Pancreas (tissue), 10 donors: ENCODE measurements at regions not wholly inside any gene's neighbourhood (a gene's known extent, or its start where the extent isn't known, plus 50 kb on each side); places are given as distances from the start of the nearest gene placed in this dataset.
"Not testable (repeated sequence)": the region's sequence is repeated elsewhere in the genome, so short reads cannot be mapped to it uniquely, and the experiment has no call there.

Experiments
- ATAC-seq, 4 donors: fragments of 200-7000 bp; cut with Tn5 transposase; one replicate each; pipeline versions ENCODE4 v1.8.0 to v1.9.1; 2020; ENCODE audit warnings: mild to moderate bottlenecking in 4 of 4, moderate library complexity in 4 of 4
- DNase-seq, 6 donors: peaks; one replicate each; pipeline ENCODE4 v3.0.0-alpha.2; 2020
- FAIRE-seq: peaks from 2 replicates; lab custom pipeline; 2012; peaks lifted over from hg19 to GRCh38; lab: Jason Lieb, UNC
- H3K27ac ChIP-seq, 4 donors: fragments of 200-600 bp; sonication (generic); 1 replicate in 3 of 4; 2 replicates in 1 of 4; pipeline versions ENCODE4 v1.5.0 to v1.8.0; 2020
- H3K27me3 ChIP-seq, 4 donors: fragments of 200-600 bp; one replicate each; pipeline ENCODE4 v1.8.0; 2021
- H3K36me3 ChIP-seq, 3 donors: fragments of 200-600 bp; sonication (generic) in 1 of 3; one replicate each; pipeline versions ENCODE4 v1.5.0 to v1.8.0; 2020 to 2021
- H3K4me1 ChIP-seq, 3 donors: fragments of 200-600 bp; one replicate each; pipeline ENCODE4 v1.8.0; 2021
- H3K4me3 ChIP-seq, 4 donors: fragments of 200-600 bp; sonication (generic) in 2 of 4; one replicate each; pipeline versions ENCODE4 v1.5.0 to v1.8.0; 2020 to 2021
- H3K9me3 ChIP-seq, 4 donors: fragments of 200-600 bp; one replicate each; pipeline ENCODE4 v1.8.0; 2021
- WGBS, 2 donors: extraction: QIAGEN DNeasy Blood & Tissue Kit; methylation state at CpG; one replicate each; pipeline ENCODE4 v1.1.7; 2013; 5-methylcytosine and 5-hydroxymethylcytosine counted together
- intact Hi-C, 3 donors: fragments of 100-400 bp; cut with DNase I; formaldehyde crosslinking; loops; one replicate each; pipeline versions ENCODE4 v1.11.1 to v1.14.2; 2022
- TF ChIP-seq, protein P1 (sequence below), 4 donors: fragments of 200-600 bp; sonication (generic) in 3 of 4; IDR thresholded peaks; one replicate each; pipeline versions ENCODE4 v1.5.0 to v1.8.0; 2021; ENCODE audit warnings: antibody characterized with exemption in 4 of 4
- donor health status: healthy with polysubstance abuse.
- donor health status: DM: no; HTN: no; CAD: no; lungs with moderate emphysema.
- donor health status: DM: no; HTN: no; CAD: no.
- donor health status: control.
- donor health status: control.
- donor health status: Bipolar disorder and iron deficiency.
- donor health status: DM: yes; HTN: yes; CAD: no.
- donor health status: DM: no; HTN: no; CAD: no.
- donor health status: DM: no; HTN: no; CAD: no.
- donor health status: DM: yes; HTN: yes; CAD: no.

DNA sequence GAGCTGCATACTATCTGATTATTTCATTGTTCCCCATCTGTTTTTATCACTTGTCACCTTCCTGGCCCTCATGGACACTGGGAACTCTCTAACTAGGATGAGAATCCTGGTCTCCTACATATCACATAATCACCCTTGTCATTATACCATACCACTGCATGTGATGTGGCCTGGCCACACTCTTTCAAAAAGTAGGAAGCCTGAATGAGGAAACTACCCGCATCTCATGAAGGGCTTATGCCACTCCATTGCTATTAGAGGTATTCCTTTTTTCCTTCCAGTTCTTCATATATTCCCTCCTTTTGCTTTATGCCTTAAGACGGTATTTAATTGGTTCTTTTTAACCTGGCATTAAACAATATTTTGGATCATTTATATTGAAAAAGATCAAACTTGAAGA is 1341.4 kb upstream of the NUDT12 start:
- Histone ChIP-seq H3K36me3 (no peaks in the 10 kb centered on the region), H3K4me3 (no peak overlapping the region), H3K4me1 (no peaks in the 10 kb centered on the region), H3K27me3 (no peaks in the 10 kb centered on the region), H3K9me3 (no peaks in the 10 kb centered on the region), H3K27ac (no peak overlapping the region)
- TF ChIP-seq, protein P1, sequence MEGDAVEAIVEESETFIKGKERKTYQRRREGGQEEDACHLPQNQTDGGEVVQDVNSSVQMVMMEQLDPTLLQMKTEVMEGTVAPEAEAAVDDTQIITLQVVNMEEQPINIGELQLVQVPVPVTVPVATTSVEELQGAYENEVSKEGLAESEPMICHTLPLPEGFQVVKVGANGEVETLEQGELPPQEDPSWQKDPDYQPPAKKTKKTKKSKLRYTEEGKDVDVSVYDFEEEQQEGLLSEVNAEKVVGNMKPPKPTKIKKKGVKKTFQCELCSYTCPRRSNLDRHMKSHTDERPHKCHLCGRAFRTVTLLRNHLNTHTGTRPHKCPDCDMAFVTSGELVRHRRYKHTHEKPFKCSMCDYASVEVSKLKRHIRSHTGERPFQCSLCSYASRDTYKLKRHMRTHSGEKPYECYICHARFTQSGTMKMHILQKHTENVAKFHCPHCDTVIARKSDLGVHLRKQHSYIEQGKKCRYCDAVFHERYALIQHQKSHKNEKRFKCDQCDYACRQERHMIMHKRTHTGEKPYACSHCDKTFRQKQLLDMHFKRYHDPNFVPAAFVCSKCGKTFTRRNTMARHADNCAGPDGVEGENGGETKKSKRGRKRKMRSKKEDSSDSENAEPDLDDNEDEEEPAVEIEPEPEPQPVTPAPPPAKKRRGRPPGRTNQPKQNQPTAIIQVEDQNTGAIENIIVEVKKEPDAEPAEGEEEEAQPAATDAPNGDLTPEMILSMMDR (IDR thresholded peaks at IDR 0.05): no peak
- intact Hi-C loops: no loop called here
- FAIRE-seq (no peak), ATAC-seq (no peak), DNase-seq (no peak)
- 84 to 90% methylated on average over 2 of the region's 2 CpGs for WGBS, 2 donors

DNA sequence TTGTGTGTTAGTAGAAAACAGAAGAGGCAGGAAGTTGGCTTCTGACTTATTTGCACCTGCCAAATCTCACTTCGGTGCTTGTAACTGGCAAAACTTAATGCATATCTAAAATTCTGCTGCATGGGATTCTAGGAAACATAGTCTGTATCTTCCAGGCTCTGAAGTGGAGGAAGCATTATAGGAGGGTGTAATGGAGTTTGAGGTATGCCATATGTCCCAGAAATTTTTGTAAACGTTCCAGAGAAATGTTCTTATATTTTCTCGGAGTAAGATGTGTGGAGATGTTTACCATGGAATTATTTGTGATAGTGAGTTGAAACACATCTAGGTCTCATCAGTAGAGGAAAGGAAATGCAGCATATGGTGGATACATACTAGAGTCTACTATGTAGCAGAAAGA is 1329.0 kb upstream of the NUDT12 start:
- 35 to 48% methylated on average over 3 of the region's 3 CpGs for WGBS, 2 donors
- intact Hi-C loops: no loop called here
- no peak for FAIRE-seq
- no peak for ATAC-seq
- no peaks in the 10 kb centered on the region for H3K36me3 ChIP-seq
- TF ChIP-seq, protein P1 (IDR thresholded peaks at IDR 0.05): no peak
- H3K27me3 ChIP-seq: no peaks in the 10 kb centered on the region
- H3K27ac ChIP-seq: no peak overlapping the region
- H3K4me1 ChIP-seq: no peaks in the 10 kb centered on the region
- H3K4me3 ChIP-seq: no peak overlapping the region
- no peak for DNase-seq
- H3K9me3 ChIP-seq: no peaks in the 10 kb centered on the region

DNA sequence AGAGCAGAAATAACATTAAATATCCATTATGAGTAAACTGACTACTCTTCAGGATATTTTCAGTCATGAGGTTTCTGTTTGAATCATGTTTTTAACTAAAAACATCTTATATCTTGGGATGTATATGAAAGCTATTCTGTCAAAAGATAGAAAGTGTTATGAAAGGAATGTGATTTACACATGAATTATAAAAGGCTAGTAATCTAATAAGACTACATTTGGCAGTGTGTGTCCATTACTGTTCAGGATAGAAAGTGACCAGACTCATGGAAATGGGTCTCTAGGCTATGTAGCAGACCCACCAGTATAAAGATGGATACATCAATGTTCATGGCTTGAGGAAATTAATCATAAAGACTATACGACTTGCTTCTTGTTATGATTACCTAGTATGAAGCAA is 1328.2 kb upstream of the NUDT12 start:
- intact Hi-C loops: no loop called here
- ATAC-seq: no peak
- Histone ChIP-seq H3K4me3 (no peak overlapping the region), H3K27me3 (no peaks in the 10 kb centered on the region), H3K4me1 (no peaks in the 10 kb centered on the region), H3K36me3 (no peaks in the 10 kb centered on the region), H3K9me3 (no peaks in the 10 kb centered on the region), H3K27ac (no peak overlapping the region)
- DNase-seq: no peak
- FAIRE-seq: no peak
- 18 to 58% methylated on average over 1 of the region's 1 CpG for WGBS, 2 donors
- TF ChIP-seq, protein P1 (IDR thresholded peaks at IDR 0.05): no peak

DNA sequence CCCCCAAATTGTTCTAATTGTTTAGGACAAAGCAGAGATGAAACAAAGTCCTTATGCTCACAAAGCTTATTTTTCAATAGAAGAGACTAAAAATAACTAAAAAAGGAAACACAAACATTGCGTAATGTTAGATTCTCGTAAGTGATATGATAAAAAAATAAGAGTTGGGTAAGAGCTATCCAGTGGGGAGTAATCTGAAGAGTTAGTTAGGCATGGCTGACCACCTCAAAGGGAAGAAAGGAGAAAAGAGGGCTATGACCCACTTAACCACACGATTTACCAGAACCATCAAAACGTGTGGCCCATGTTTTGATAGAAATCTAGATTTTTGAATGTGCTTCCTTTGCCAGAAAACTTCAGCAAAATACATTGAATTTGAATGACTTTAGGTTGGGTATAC is 1296.8 kb upstream of the NUDT12 start:
- Histone ChIP-seq H3K4me1 (no peaks in the 10 kb centered on the region), H3K27me3 (no peaks in the 10 kb centered on the region), H3K36me3 (no peaks in the 10 kb centered on the region), H3K4me3 (no peak overlapping the region), H3K27ac (no peak overlapping the region), H3K9me3 (no peaks in the 10 kb centered on the region)
- TF ChIP-seq, protein P1 (IDR thresholded peaks at IDR 0.05): no peak
- no peak for ATAC-seq
- WGBS, 2 donors: 42 to 55% methylated on average over 4 of the region's 4 CpGs
- FAIRE-seq: no peak
- intact Hi-C loops: no loop called here
- no peak for DNase-seq

DNA sequence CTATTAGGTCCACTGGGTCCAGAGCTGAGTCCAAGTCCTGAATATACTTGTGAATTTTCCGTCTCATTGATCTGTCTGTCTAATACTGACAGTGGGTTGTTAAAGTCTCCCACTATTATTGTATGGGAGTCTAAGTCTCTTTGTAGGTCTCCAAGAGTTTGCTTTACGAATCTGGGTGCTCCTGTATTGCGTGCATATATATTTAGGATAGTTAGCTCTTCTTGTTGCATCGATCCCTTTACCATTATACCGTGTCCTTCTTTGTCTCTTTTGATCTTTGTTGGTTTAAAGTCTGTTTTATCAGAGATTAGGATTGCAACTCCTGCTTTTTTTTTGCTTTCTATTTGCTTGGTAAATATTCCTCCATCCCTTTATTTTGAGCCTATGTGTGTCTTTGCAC is 1289.5 kb upstream of the NUDT12 start:
- H3K4me1 ChIP-seq, H3K27me3 ChIP-seq, H3K36me3 ChIP-seq, DNase-seq, FAIRE-seq, ATAC-seq, H3K27ac ChIP-seq, H3K9me3 ChIP-seq, H3K4me3 ChIP-seq, intact Hi-C loops: not testable (repeated sequence)
- 45 to 64% methylated on average over 5 of the region's 5 CpGs for WGBS, 2 donors

DNA sequence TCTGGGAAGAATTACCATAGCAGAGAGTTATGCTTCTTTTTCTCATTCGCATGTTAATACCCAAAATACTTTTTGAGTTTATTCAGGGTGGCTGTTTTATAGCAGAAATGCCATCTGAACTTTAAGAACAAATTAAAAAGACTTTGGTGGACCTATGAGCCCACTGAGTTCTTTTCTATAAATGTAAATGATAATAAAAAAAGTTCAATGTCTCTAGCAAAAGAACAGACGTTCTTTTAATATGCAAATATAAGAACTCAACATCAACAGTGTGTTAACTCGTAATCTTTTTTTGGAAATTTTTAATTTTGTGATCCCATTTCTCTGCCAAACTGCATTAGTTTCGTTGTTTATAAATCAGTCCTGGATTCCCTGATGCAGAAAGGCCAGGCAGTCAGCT is 1283.0 kb upstream of the NUDT12 start:
- FAIRE-seq: no peak
- intact Hi-C loops: no loop called here
- 49 to 60% methylated on average over 4 of the region's 4 CpGs for WGBS, 2 donors
- Histone ChIP-seq H3K9me3 (no peaks in the 10 kb centered on the region), H3K4me1 (no peaks in the 10 kb centered on the region), H3K27ac (no peak overlapping the region), H3K27me3 (no peaks in the 10 kb centered on the region), H3K36me3 (no peaks in the 10 kb centered on the region), H3K4me3 (no peak overlapping the region)
- no peak for ATAC-seq
- TF ChIP-seq, protein P1 (IDR thresholded peaks at IDR 0.05): no peak
- DNase-seq: no peak
